GM12878 (cell line): ENCODE measurements at regions not wholly inside any gene's neighbourhood (a gene's known extent, or its start where the extent isn't known, plus 50 kb on each side); places are given as distances from the start of the nearest gene placed in this dataset.
A peak's percentile ranks its signal among the peaks of the same experiment; 100 is the strongest.

Experiments used
- ATAC-seq: fragments of 200-7000 bp; cut with Tn5 transposase; 3 replicates; pipeline ENCODE4 v1.9.1; 2020; ENCODE audit warnings: mild to moderate bottlenecking, moderate library complexity
- BruUV-seq: library from RNA; stranded (reverse); fragments of 400-500 nt; replicated peaks from 2 replicates; lab custom pipeline; 2021; lab: Mats Ljungman, UMichigan
- CTCF ChIA-PET: fragments of 300-600 bp; sonication (Branson Sonifier 250); formaldehyde crosslinking; extraction: SDS; loops from one replicate; lab custom pipeline; 2021; ENCODE audit warnings: inconsistent platforms; lab: Yijun Ruan, JAX
- POLR2A ChIA-PET: fragments of 350-600 bp; formaldehyde crosslinking; extraction: SDS; loops from one replicate; lab custom pipeline; 2021; ENCODE audit warnings: inconsistent platforms; lab: Charles Lee
- RAD21 ChIA-PET: fragments of 300-600 bp; sonication (Branson Sonifier 250); formaldehyde crosslinking; loops from one replicate; lab custom pipeline; 2023; ENCODE audit warnings: antibody characterized with exemption; ENCODE audit not compliant: unreplicated experiment; lab: Charles Lee
- SMC1A ChIA-PET: fragments of 300-600 bp; sonication (Branson Sonifier 250); formaldehyde crosslinking; loops from one replicate; lab custom pipeline; 2023; ENCODE audit not compliant: unreplicated experiment, uncharacterized antibody; lab: Charles Lee
- DNase-seq: peaks from one replicate; pipeline ENCODE4 v3.0.0-alpha.2; 2011; ENCODE audit warnings: low read depth, low spot score
- FAIRE-seq: peaks from 3 replicates; lab custom pipeline; 2011; peaks lifted over from hg19 to GRCh38; lab: Jason Lieb, UNC
- H2AFZ ChIP-seq: 2 replicates; pipeline ENCODE4 v1.6.0; 2011; ENCODE audit warnings: low read depth, low read length, control low read depth; ENCODE audit not compliant: control insufficient read depth
- H3K27ac ChIP-seq: 2 replicates; pipeline ENCODE4 v1.5.1; 2011; ENCODE audit warnings: control low read depth; ENCODE audit not compliant: control insufficient read depth, insufficient read depth
- H3K27me3 ChIP-seq, 2 experiments: replicated peaks in 1 of 2; 2 replicates each; pipeline versions ENCODE4 v1.6.0 to v1.6.1; 2011; ENCODE audit warnings: low read length in 1 of 2; ENCODE audit not compliant: control insufficient read depth in 2 of 2, insufficient read depth in 2 of 2
- H3K36me3 ChIP-seq, 2 experiments: 2 replicates each; pipeline ENCODE4 v1.5.1; 2011; ENCODE audit warnings: low read length in 1 of 2; ENCODE audit not compliant: control insufficient read depth in 2 of 2, insufficient read depth in 2 of 2
- H3K4me1 ChIP-seq: 2 replicates; pipeline ENCODE4 v1.6.1; 2011; ENCODE audit warnings: mild to moderate bottlenecking, low read length, moderate library complexity, mixed read lengths; ENCODE audit not compliant: control insufficient read depth, insufficient read depth
- H3K4me2 ChIP-seq: 2 replicates; pipeline ENCODE4 v1.6.0; 2011; ENCODE audit warnings: control low read depth; ENCODE audit not compliant: control insufficient read depth, insufficient read depth
- H3K4me3 ChIP-seq: fragments of 200-600 bp; sonication (generic); 2 replicates; pipeline ENCODE4 v1.5.1; 2016
- H3K79me2 ChIP-seq: 2 replicates; pipeline ENCODE4 v1.6.0; 2011; ENCODE audit warnings: low read length; ENCODE audit not compliant: control insufficient read depth, insufficient read depth
- H3K9ac ChIP-seq: 2 replicates; pipeline ENCODE4 v1.8.0; 2011; ENCODE audit warnings: low read length, control low read depth, mixed read lengths; ENCODE audit not compliant: control insufficient read depth, insufficient read depth
- H3K9me3 ChIP-seq: replicated peaks from 3 replicates; pipeline ENCODE4 v1.5.1; 2011; ENCODE audit warnings: mild to moderate bottlenecking, low read length; ENCODE audit not compliant: control insufficient read depth, insufficient read depth
- H4K20me1 ChIP-seq: 2 replicates; pipeline ENCODE4 v1.6.0; 2011; ENCODE audit not compliant: control insufficient read depth, insufficient read depth
- BHLHE40 ChIP-seq, 2 experiments: fragments of 450-650 bp in 1 of 2; IDR thresholded peaks; 2 replicates each; pipeline ENCODE4 v1.6.1; 2011 to 2017; ENCODE audit warnings: low read depth in 2 of 2, borderline replicate concordance in 1 of 2, improper control_type of control experiment in 1 of 2, low read length in 1 of 2, mild to moderate bottlenecking in 1 of 2
- BMI1 ChIP-seq: fragments of 450-650 bp; IDR thresholded peaks from 2 replicates; pipeline ENCODE4 v1.6.1; 2016; ENCODE audit warnings: mild to moderate bottlenecking, moderate library complexity, borderline replicate concordance
- ESRRA ChIP-seq: IDR thresholded peaks from 2 replicates; pipeline ENCODE4 v1.6.1; 2012; ENCODE audit warnings: mild to moderate bottlenecking, low read length, improper control_type of control experiment
- GABPA ChIP-seq: IDR thresholded peaks from 2 replicates; pipeline ENCODE4 v1.6.1; 2014; ENCODE audit warnings: antibody characterized with exemption, low read depth, mild to moderate bottlenecking, inconsistent platforms
- JUND ChIP-seq: IDR thresholded peaks from 2 replicates; pipeline ENCODE4 v1.6.1; 2012; ENCODE audit warnings: low read depth, mild to moderate bottlenecking, low read length, improper control_type of control experiment, moderate library complexity
- KLF5 ChIP-seq: fragments of 450-650 bp; IDR thresholded peaks from 2 replicates; pipeline ENCODE4 v1.6.1; 2014; ENCODE audit warnings: mild to moderate bottlenecking; ENCODE audit not compliant: partially characterized antibody
- MTA2 ChIP-seq: fragments of 450-650 bp; IDR thresholded peaks from 2 replicates; pipeline ENCODE4 v1.6.1; 2016; ENCODE audit warnings: low read depth, mild to moderate bottlenecking, moderate library complexity
- NR2C2 ChIP-seq: IDR thresholded peaks from 2 replicates; pipeline ENCODE4 v1.6.1; 2011; ENCODE audit warnings: borderline replicate concordance, low read depth; ENCODE audit not compliant: control insufficient read depth, insufficient read length
- SIN3A ChIP-seq: IDR thresholded peaks from 2 replicates; pipeline ENCODE4 v1.6.1; 2012; ENCODE audit warnings: low read depth, low read length, improper control_type of control experiment
- SMARCA5 ChIP-seq: fragments of 450-650 bp; IDR thresholded peaks from 2 replicates; pipeline ENCODE4 v1.6.1; 2017; ENCODE audit warnings: mild to moderate bottlenecking
- SPI1 ChIP-seq: IDR thresholded peaks from 2 replicates; pipeline ENCODE4 v1.6.1; 2011; ENCODE audit warnings: low read depth, mild to moderate bottlenecking, low read length, moderate library complexity, borderline replicate concordance; ENCODE audit not compliant: insufficient read depth
- SRF ChIP-seq, 2 experiments: IDR thresholded peaks; 2 replicates each; pipeline ENCODE4 v1.6.1; 2011; ENCODE audit warnings: low read depth in 2 of 2, low read length in 2 of 2, mild to moderate bottlenecking in 1 of 2, moderate library complexity in 1 of 2
- YY1 ChIP-seq: IDR thresholded peaks from 2 replicates; pipeline ENCODE4 v1.6.1; 2011; ENCODE audit warnings: low read depth, mild to moderate bottlenecking, low read length
- ZNF622 ChIP-seq: fragments of 450-650 bp; IDR thresholded peaks from 2 replicates; pipeline ENCODE4 v1.6.1; 2017; ENCODE audit warnings: mild to moderate bottlenecking, inconsistent platforms
- WGBS: methylation state at CpG from one replicate; pipeline ENCODE4 v1.1.6; 2016; ENCODE audit warnings: low lambda C conversion rate; ENCODE audit not compliant: insufficient replicate concordance, insufficient coverage; ENCODE audit errors: missing lambda C conversion rate; 5-methylcytosine and 5-hydroxymethylcytosine counted together
- in situ Hi-C: fragments of 300-500 bp; cut with MboI; formaldehyde crosslinking; loops from 9 replicates; pipeline ENCODE4 v1.14.3; 2018; ENCODE audit warnings: mixed read lengths
- intact Hi-C: fragments of 100-400 bp; cut with micrococcal nuclease; formaldehyde crosslinking; loops from one replicate; pipeline ENCODE4 v1.14.2; 2022; ENCODE audit not compliant: unreplicated experiment
- TF ChIP-seq, protein P1 (sequence below): fragments of 450-650 bp; IDR thresholded peaks from 2 replicates; pipeline ENCODE4 v1.6.1; 2016; ENCODE audit warnings: mild to moderate bottlenecking
- TF ChIP-seq, protein P2 (sequence below): fragments of 150-350 bp; IDR thresholded peaks from 2 replicates; pipeline ENCODE4 v1.6.1; 2014; ENCODE audit warnings: mild to moderate bottlenecking, low read depth, low read length

DNA sequence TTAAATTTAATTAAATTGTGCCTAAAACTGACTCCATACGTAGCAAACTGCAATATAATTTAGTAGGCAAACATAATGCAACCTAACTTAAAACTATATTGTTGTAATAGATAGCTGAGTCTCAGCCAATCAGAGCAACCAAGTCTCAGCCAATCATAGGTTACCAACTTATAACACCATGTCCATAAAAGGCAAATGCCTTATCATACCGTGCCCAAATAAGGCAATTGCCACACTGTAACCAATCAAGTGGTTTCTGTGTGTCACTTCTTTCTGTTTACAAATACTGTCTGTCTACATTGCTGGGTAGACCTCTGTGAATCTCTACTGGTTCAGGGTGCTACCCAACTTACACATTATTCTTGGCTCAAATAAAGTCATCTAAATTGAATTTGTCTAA, 728.4 kb upstream of the EPHA6 start:
- ATAC-seq = no peak
- CTCF ChIA-PET = no interaction called here
- BruUV-seq = no TSS peak
- Histone ChIP-seq H3K27me3 (no peaks in the 10 kb centered on the region), H3K27ac (no peak overlapping the region), H3K79me2 (no peaks in the 10 kb centered on the region), H3K9ac (no peak overlapping the region), H3K4me2 (no peak overlapping the region), H2AFZ (no peak overlapping the region), H3K4me1 (no peaks in the 10 kb centered on the region), H3K4me3 (no peak overlapping the region), H3K9me3 (no peaks in the 10 kb centered on the region), H4K20me1 (no peaks in the 10 kb centered on the region), H3K36me3 (no peaks in the 10 kb centered on the region)
- in situ Hi-C loops = no loop called here
- intact Hi-C loops = no loop called here
- no peak for DNase-seq
- TF ChIP-seq SRF (IDR thresholded peaks at IDR 0.05; ENCODE audit: low read depth in 2 of 2, low read length in 2 of 2) (0 out of 4 replicates have a peak, but pooled peaks of 1 of the 2 experiments have one; percentile 12), SPI1 (no peak)
- SMC1A ChIA-PET = no interaction called here
- RAD21 ChIA-PET = no interaction called here
- POLR2A ChIA-PET = no interaction called here
- WGBS = 0% methylated on average over 2 of the region's 2 CpGs
- no peak for FAIRE-seq

DNA sequence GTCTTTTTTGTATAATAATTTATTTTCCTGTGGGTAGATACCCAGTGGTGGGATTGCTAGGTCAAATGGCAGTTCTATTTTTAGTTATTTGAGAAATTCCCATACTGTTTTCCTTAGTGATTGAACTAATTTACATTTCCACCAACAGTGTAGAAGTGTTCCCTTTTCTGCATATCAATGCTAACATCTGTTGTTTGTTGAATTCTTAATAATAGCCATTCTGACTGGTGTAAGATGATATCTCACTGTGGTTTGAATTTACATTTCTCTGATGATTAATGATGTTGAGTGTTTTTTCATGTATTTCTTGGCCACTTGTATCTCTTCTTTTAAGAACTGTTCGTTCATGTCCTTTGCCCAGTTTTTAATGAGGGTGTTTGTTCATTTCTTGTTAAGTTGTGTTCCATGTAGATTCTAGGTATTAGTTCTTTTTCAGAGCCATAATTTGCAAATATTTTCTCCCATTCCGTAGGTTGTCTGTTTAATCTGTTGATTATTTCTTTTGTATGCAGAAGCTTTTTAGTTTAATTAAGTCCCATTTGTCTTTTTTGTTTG, 713.3 kb upstream of the EPHA6 start:
- in situ Hi-C loops = no loop called here
- SMC1A ChIA-PET = interaction anchor here (1.0 kb wide), 1 partner anchor 10 kb away, joined by 3 read pairs; no protein-coding TSS in a partner anchor
- Histone ChIP-seq H3K9ac (no peak overlapping the region), H2AFZ (no peak overlapping the region), H3K79me2 (no peaks in the 10 kb centered on the region), H3K4me3 (no peak overlapping the region), H4K20me1 (no peaks in the 10 kb centered on the region), H3K36me3 (no peaks in the 10 kb centered on the region), H3K27ac (no peak overlapping the region), H3K4me2 (no peak overlapping the region), H3K4me1 (no peaks in the 10 kb centered on the region), H3K9me3 (no peaks in the 10 kb centered on the region), H3K27me3 (no peaks in the 10 kb centered on the region)
- intact Hi-C loops = no loop called here
- DNase-seq (no peak), ATAC-seq (no peak), FAIRE-seq (no peak)
- no TSS peak for BruUV-seq
- RAD21 ChIA-PET = no interaction called here
- POLR2A ChIA-PET = no interaction called here
- CTCF ChIA-PET = no interaction called here
- WGBS = 19% methylated on average over 2 of the region's 2 CpGs
- TF ChIP-seq BMI1 (no peak), JUND (no peak), KLF5 (no peak), YY1 (no peak), ESRRA (no peak), BHLHE40 (IDR thresholded peaks at IDR 0.05; ENCODE audit: borderline replicate concordance in 1 of 2, low read depth in 2 of 2, low read length in 1 of 2) (no peak), GABPA (no peak), ZNF622 (no peak), SIN3A (no peak), MTA2 (no peak), SMARCA5 (no peak), NR2C2 (no peak)
- TF ChIP-seq, protein P1, sequence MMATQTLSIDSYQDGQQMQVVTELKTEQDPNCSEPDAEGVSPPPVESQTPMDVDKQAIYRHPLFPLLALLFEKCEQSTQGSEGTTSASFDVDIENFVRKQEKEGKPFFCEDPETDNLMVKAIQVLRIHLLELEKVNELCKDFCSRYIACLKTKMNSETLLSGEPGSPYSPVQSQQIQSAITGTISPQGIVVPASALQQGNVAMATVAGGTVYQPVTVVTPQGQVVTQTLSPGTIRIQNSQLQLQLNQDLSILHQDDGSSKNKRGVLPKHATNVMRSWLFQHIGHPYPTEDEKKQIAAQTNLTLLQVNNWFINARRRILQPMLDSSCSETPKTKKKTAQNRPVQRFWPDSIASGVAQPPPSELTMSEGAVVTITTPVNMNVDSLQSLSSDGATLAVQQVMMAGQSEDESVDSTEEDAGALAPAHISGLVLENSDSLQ = no peak
- TF ChIP-seq, protein P2, sequence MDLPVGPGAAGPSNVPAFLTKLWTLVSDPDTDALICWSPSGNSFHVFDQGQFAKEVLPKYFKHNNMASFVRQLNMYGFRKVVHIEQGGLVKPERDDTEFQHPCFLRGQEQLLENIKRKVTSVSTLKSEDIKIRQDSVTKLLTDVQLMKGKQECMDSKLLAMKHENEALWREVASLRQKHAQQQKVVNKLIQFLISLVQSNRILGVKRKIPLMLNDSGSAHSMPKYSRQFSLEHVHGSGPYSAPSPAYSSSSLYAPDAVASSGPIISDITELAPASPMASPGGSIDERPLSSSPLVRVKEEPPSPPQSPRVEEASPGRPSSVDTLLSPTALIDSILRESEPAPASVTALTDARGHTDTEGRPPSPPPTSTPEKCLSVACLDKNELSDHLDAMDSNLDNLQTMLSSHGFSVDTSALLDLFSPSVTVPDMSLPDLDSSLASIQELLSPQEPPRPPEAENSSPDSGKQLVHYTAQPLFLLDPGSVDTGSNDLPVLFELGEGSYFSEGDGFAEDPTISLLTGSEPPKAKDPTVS = no peak
